ENCODE measurements at regions not wholly inside any gene's neighbourhood (a gene's known extent, or its start where the extent isn't known, plus 50 kb on each side); places are given as distances from the start of the nearest gene placed in this dataset.

DNA sequence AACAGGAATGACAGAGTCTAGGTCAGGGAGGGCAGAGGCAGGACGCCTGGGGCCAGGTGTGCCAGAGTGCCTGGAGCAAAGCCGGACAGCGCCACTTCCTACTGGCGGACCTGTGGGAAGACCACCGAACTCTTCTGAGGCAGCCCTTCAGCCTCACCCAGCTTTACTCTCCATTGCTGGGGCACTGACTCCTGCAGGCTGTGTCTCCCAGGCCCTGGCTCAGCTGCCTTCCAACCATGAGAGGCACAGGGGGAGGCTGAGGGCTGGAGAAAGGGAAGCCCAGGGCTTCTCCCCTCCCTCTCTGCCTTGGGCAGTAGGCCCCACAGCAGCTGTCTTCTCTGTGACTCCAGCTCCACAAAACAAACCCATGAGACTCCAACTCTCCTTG, 139.6 kb upstream of the UNC5B start:
- Histone ChIP-seq H3K4me1 (no peaks in the 10 kb centered on the region), H3K27ac (no peak overlapping the region), H3K4me3 (no peak overlapping the region), H3K27me3 (no peaks in the 10 kb centered on the region), H3K9me3 (no peaks in the 10 kb centered on the region), H3K36me3 (ENCODE audit: low read depth, missing control alignments) (no peaks in the 10 kb centered on the region)
- intact Hi-C loops (cut with DNase I; ENCODE audit: low total_unique reads): no loop called here
- DNase-seq: no peak
- TF ChIP-seq POLR2A (IDR thresholded peaks at IDR 0.05): no peak
- TF ChIP-seq, protein P1, sequence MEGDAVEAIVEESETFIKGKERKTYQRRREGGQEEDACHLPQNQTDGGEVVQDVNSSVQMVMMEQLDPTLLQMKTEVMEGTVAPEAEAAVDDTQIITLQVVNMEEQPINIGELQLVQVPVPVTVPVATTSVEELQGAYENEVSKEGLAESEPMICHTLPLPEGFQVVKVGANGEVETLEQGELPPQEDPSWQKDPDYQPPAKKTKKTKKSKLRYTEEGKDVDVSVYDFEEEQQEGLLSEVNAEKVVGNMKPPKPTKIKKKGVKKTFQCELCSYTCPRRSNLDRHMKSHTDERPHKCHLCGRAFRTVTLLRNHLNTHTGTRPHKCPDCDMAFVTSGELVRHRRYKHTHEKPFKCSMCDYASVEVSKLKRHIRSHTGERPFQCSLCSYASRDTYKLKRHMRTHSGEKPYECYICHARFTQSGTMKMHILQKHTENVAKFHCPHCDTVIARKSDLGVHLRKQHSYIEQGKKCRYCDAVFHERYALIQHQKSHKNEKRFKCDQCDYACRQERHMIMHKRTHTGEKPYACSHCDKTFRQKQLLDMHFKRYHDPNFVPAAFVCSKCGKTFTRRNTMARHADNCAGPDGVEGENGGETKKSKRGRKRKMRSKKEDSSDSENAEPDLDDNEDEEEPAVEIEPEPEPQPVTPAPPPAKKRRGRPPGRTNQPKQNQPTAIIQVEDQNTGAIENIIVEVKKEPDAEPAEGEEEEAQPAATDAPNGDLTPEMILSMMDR (IDR thresholded peaks at IDR 0.05): no peak
- WGBS, 2 donors: 91 to 96% methylated on average over 4 to 5 of the region's 5 CpGs

DNA sequence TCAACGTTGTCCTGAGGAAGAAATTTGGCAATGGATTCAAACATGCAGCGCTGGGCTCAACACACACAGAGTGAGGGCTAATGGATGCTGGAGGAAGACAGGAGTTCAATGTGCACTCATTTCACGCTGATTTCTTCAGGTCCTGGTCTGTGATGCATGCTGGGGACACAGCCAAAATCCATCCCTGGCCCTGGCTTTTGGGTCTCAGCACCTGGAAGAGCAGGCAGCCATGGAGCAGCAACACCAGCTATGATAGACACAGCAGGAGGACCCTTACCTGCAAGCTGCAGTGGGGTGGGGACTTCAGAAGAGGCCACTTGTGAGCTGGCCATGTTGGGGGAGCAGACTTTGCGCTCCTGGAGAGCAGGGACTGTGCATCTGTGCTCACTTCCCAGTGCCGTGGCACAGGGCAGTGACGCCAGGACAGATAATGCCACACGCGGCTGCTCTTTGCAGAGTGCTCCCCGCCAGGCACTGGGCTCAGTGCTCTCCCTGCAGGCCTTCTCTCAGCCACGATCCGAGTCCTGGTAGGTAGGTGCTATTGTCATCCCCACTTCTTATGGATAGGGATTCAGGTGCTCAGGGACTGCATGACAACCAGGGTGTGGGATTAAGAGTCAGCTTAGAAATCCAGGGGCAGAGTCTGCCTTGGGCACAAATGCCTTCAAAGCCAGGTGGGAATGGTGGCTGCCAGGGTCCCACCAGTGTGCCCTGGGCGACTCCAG, 138.8 kb upstream of the UNC5B start:
- intact Hi-C loops (cut with DNase I; ENCODE audit: low total_unique reads): no loop called here
- Histone ChIP-seq H3K4me3 (no peak overlapping the region), H3K36me3 (ENCODE audit: low read depth, missing control alignments) (no peaks in the 10 kb centered on the region), H3K27ac (no peak overlapping the region), H3K9me3 (no peaks in the 10 kb centered on the region), H3K27me3 (no peaks in the 10 kb centered on the region), H3K4me1 (no peaks in the 10 kb centered on the region)
- no peak for DNase-seq
- 87 to 91% methylated on average over 7 to 12 of the region's 12 CpGs for WGBS, 2 donors
- TF ChIP-seq, protein P1 (IDR thresholded peaks at IDR 0.05): no peak
- no peak for TF ChIP-seq POLR2A (IDR thresholded peaks at IDR 0.05)

GRCh38 chr10:71074176-71074755, 138.1 kb upstream of the UNC5B start:
- no peak overlapping the region for H3K4me3 ChIP-seq
- no peaks in the 10 kb centered on the region for H3K36me3 ChIP-seq (ENCODE audit: low read depth, missing control alignments)
- no peaks in the 10 kb centered on the region for H3K9me3 ChIP-seq
- TF ChIP-seq, protein P1 (IDR thresholded peaks at IDR 0.05): no peak
- no peak for TF ChIP-seq POLR2A (IDR thresholded peaks at IDR 0.05)
- no peaks in the 10 kb centered on the region for H3K27me3 ChIP-seq
- no peak for DNase-seq
- intact Hi-C loops (cut with DNase I; ENCODE audit: low total_unique reads): no loop called here
- WGBS, 2 donors: 89% methylated on average over 7 of the region's 7 CpGs
- H3K27ac ChIP-seq: no peak overlapping the region
- no peaks in the 10 kb centered on the region for H3K4me1 ChIP-seq

- Histone ChIP-seq H3K4me1 (no peaks in the 10 kb centered on the region), H3K27ac (no peak overlapping the region), H3K9me3 (no peaks in the 10 kb centered on the region), H3K36me3 (ENCODE audit: low read depth, missing control alignments) (no peaks in the 10 kb centered on the region), H3K4me3 (no peak overlapping the region), H3K27me3 (no peaks in the 10 kb centered on the region)
- intact Hi-C loops (cut with DNase I; ENCODE audit: low total_unique reads): no loop called here
- DNase-seq: no peak
- TF ChIP-seq POLR2A (IDR thresholded peaks at IDR 0.05): no peak
- TF ChIP-seq, protein P1 (IDR thresholded peaks at IDR 0.05): no peak
- WGBS, 2 donors: 56 to 71% methylated on average over 3 to 8 of the region's 8 CpGs
Measured at GRCh38 chr10:71075086-71075758, 137.1 kb upstream of the UNC5B start.

Measured in testis (tissue), 2 donors.